ENCODE measurements at regions not wholly inside any gene's neighbourhood (a gene's known extent, or its start where the extent isn't known, plus 50 kb on each side); places are given as distances from the start of the nearest gene placed in this dataset.

DNA sequence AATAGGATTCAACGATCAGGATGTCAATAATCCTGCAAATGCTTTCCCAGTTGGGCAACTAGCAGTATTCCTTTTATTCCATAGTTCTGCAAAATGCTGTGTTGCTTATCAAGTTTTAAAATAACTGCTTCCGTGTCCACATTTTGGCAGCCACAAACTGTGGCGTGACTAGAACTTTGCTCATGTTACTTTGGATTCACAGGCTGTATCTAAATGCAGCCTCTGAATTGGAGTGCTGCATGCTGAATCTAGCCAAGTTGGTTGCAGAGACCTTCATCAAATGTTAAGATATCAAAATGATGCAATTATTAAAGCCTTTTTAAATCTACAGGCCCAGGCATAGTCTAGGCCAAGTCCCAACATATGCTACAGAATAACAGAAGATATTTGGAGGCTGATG is 249.2 kb downstream of the NR2F1-AS1 start:
- no peak for TF ChIP-seq GATA3 (IDR thresholded peaks at IDR 0.05; ENCODE audit: low read depth, low read length)
- no peak for TF ChIP-seq GATA2 (IDR thresholded peaks at IDR 0.05; ENCODE audit: low read depth, low read length)
